ENCODE measurements at regions not wholly inside any gene's neighbourhood (a gene's known extent, or its start where the extent isn't known, plus 50 kb on each side); places are given as distances from the start of the nearest gene placed in this dataset.
"Not testable (repeated sequence)": the region's sequence is repeated elsewhere in the genome, so short reads cannot be mapped to it uniquely, and the experiment has no call there.

GRCh38 chr3:839981-840380 lies 252.8 kb upstream of the CNTN6 start:
- DNase-seq = no peak

GRCh38 chr3:851098-851790 lies 241.6 kb upstream of the CNTN6 start:
- no peak for DNase-seq

- DNase-seq = no peak
Measured at GRCh38 chr3:852033-852432, 240.8 kb upstream of the CNTN6 start.

GRCh38 chr3:853489-853888 lies 239.3 kb upstream of the CNTN6 start:
- no peak for DNase-seq

- DNase-seq = no peak
Measured at GRCh38 chr3:859135-859534, 233.7 kb upstream of the CNTN6 start.

GRCh38 chr3:861721-862120 lies 231.1 kb upstream of the CNTN6 start:
- DNase-seq = peak; percentile 37

GRCh38 chr3:869269-869668 lies 223.6 kb upstream of the CNTN6 start:
- DNase-seq = no peak

GRCh38 chr3:869734-870133 lies 223.1 kb upstream of the CNTN6 start:
- DNase-seq = no peak

GRCh38 chr3:871651-872050 lies 221.2 kb upstream of the CNTN6 start:
- DNase-seq = no peak

GRCh38 chr3:877001-877400 lies 215.8 kb upstream of the CNTN6 start:
- no peak for DNase-seq

GRCh38 chr3:878746-879145 lies 214.1 kb upstream of the CNTN6 start:
- no peak for DNase-seq

GRCh38 chr3:880371-880770 lies 212.5 kb upstream of the CNTN6 start:
- DNase-seq = no peak

GRCh38 chr3:882533-882932 lies 210.3 kb upstream of the CNTN6 start:
- DNase-seq = no peak

- peak; percentile 42 for DNase-seq
Measured at GRCh38 chr3:901953-902778, 190.7 kb upstream of the CNTN6 start.

GRCh38 chr3:905217-905616 lies 187.6 kb upstream of the CNTN6 start:
- DNase-seq = no peak

GRCh38 chr3:906739-907138 lies 186.1 kb upstream of the CNTN6 start:
- no peak for DNase-seq

- DNase-seq = no peak
Measured at GRCh38 chr3:908839-909238, 184.0 kb upstream of the CNTN6 start.

GRCh38 chr3:912717-913116 lies 180.1 kb upstream of the CNTN6 start:
- not testable (repeated sequence) for DNase-seq

GRCh38 chr3:923161-923910 lies 169.5 kb upstream of the CNTN6 start:
- no peak for DNase-seq

- DNase-seq = no peak
Measured at GRCh38 chr3:930866-931265, 162.0 kb upstream of the CNTN6 start.

- no peak for DNase-seq
Measured at GRCh38 chr3:933326-933725, 159.5 kb upstream of the CNTN6 start.

GRCh38 chr3:944786-945185 lies 148.0 kb upstream of the CNTN6 start:
- no peak for DNase-seq

- no peak for DNase-seq
Measured at GRCh38 chr3:945738-946137, 147.1 kb upstream of the CNTN6 start.

GRCh38 chr3:952906-953305 lies 139.9 kb upstream of the CNTN6 start:
- DNase-seq = no peak

Data from KG1 (cell line).